HG03280 (cell line): ENCODE measurements at regions not wholly inside any gene's neighbourhood (a gene's known extent, or its start where the extent isn't known, plus 50 kb on each side); places are given as distances from the start of the nearest gene placed in this dataset.

Source experiments
- ATAC-seq: cut with Tn5 transposase; IDR thresholded peaks from one replicate; pipeline ENCODE4 v1.9.1; 2021; ENCODE audit warnings: mild to moderate bottlenecking, moderate library complexity; ENCODE audit not compliant: unreplicated experiment

DNA sequence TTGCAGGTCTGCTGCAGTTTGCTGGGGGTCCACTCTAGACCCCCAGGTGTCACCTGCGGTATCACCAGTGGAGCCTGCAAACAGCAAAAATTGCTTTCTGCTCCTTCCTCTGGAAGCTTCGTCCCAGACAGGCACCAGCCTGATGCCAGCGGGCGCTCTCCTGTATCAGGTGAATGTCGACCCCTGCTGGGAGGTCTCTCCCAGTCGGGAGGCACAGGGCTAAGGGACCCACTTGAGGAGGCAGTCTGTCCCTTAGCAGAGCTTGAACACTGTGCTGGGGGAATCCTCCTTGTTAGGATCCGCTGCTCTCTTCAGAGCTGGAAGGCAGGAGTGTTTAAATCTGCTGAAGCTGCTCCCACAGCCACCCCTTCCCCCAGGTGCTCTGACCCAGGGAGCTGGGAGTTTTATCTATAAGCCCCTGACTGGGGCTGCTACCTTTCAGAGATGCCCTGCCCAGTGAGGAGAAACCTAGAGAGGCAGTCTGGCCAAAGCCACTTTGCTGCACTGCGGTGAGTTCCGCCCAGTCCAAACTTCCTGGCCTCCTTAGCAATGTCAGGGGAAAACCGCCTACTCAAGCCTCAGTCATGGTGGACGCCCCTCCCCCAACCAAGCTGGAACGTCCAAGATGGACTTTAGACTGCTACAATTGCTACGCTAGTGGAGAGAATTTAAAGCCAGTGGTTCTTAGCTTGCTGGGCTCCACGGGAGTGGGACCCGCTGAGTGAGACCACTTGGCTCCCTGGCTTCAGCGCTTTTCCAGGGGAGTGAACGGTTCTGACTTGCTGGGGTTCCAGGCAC is 652.5 kb downstream of the KCNJ3 start:
- ATAC-seq = no peak

DNA sequence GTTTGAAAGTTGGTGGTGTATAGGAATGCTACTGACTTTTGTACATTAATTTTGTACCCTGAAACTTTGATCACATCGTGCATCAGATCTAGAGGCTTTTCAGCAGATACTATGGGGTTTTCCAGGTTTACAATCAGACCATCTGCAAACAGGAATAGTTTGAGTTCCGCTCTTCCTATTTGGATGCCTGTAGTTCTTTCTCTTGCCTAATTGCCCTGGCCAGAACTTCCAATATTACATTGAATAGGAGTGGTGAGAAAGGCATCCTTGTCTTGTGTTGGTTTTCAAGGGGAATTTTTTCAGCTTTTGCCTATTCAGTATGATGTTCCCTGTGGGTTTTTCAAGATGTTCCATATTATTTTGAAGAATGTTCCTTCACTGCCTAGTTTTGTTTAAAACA is 633.5 kb downstream of the KCNJ3 start:
- no peak for ATAC-seq

DNA sequence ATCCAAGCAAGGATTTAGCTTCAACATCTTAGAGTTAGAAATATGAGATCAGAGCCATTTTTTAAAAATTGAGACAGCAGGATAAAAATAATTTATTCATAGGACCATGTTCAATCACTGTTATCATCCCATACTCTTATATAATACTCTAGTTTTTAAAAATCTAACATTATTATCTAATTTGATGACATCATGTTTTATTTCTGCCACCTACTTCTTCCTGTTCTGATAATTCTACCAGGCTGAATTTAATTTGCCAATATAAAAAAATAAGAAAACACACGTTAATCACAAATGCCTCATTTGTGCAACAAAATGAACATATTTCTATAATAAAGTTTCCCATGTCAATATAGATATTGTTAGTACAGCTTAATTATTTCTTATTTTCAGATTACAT is 621.7 kb downstream of the KCNJ3 start:
- no peak for ATAC-seq

DNA sequence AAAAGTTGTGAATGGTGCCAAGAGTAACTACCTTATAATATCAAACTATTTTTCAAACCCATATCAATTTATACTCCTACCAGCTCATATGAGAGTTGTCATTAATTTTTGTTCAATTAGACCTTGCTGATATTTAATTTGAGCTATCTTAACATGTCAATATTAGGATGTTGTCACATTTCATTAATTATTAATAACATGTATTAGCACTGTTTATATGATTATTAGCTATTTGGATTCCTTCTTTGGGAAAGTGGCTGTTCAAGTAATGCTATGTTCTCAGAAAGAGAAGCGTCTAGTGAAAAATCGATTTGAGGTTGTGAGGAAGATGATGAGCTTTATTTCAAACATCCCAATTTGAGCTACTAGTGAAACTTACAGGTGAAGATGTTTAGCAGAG is 620.2 kb downstream of the KCNJ3 start:
- no peak for ATAC-seq

DNA sequence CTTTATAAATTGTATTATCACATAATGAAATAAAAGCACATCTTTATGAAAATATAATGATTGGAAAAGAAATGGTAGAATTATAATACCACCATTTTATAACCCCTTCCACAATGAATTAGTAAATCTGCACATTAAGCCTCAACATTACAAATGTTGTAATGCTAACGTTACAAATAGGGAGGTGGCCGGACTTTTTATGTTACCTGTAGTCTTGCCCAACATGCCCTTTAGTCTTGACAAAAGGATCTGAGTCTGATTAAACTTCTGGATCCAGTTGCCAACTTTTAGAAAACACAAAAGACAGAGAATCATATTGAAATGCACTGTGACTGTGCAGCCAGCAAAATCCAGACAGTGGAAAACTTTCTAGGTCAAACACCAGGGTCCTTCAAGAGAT is 617.3 kb downstream of the KCNJ3 start:
- no peak for ATAC-seq

DNA sequence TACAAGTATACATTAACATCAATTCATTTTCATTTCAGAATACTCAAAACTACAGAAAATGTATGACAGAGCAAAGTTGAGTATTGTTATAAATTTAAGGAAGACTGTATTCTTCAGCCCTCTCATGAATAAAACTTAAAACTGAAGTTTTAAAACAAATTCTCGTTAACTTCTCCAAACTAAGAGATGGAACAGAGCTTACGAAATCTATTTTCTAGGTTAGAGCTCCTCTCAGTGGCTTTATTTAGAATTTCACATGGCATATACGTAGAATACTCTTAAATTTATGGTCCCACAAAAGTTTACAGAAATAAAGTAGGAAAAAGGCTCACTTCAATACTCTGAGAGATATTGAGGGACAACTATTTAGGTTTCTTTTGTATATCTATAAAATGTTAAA is 612.1 kb downstream of the KCNJ3 start:
- no peak for ATAC-seq

DNA sequence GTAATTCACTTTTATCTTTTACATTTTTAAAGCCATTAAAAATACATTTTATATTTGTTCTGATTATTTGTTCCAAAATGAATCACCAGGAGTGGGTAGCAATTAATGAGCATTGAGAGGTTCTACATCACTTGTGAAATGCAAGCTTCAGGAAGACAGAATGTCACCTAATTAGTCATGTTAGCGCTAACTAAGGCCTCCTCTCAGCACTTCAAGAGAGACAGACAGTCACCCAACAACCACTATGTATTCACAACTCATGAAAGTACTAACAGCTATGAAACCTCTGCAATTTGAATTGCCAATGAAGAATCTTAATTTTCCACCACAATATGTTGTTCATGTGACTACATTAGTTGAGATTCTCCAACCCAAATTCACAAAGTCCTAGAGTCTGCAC is 611.0 kb downstream of the KCNJ3 start:
- no peak for ATAC-seq

DNA sequence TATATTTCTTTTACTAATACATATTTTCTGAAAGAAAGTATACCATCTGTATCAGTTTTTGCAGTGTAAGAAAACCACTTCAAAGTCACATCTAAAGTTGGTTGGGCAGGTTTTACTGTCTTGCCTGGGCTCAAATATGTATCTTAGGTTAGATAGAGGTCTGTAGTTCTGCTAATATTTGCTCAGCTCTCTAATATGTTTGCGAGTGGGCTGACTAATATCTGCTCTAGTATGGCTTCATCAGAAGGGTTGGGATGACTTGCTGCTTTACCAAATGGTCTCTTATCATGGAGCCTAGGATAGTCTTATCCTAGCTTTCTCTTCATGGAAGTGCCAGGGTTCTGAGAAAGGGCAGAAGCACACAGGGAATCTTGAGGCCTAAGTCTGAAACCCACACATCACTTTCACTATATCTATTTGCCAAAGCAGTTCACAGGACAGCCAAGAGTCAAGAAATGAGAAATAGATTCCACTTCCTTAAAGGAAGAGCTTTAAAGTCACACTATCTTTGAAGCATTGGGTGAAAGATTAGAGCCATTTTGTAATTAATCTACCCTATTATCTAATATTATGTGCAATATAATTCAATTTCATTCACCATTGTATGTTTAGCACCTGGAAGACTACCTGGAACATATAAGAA is 610.0 kb downstream of the KCNJ3 start:
- no peak for ATAC-seq

DNA sequence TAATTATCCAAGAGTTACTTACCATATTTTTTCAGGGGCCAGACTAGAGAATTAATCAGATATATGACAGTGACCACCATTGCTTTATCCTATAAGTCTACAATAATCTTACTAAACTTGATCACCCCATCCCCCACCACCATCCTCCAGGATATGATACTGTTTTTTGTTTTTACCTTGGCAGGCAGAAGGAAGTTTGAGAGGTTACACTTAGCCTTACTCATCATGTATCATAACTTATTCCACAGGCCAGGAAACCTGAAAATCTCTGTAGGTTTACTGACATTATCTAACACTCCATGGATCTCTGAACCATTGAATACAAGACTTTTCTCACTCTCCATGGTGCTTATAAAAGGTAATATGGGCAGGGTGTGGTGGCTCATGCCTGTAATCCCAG is 602.7 kb downstream of the KCNJ3 start:
- ATAC-seq = no peak

DNA sequence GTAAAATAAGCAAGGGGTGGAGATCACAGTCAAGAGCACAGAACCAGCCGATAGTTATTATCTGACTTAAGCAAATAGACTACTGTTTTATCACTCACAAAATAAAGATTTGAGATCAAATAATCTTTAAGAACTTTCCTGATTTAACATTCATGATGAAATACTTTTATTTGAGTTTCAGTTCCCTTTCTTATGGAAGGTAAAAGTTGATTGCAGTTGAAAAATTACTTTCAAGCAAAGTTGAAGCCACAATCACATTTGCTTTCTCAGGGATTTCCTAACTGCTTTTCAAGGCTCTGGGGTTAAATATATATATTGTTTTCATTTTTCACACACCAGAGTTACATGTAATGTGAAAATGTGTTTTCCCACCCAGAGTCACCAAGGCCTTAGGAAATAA is 599.5 kb downstream of the KCNJ3 start:
- no peak for ATAC-seq

DNA sequence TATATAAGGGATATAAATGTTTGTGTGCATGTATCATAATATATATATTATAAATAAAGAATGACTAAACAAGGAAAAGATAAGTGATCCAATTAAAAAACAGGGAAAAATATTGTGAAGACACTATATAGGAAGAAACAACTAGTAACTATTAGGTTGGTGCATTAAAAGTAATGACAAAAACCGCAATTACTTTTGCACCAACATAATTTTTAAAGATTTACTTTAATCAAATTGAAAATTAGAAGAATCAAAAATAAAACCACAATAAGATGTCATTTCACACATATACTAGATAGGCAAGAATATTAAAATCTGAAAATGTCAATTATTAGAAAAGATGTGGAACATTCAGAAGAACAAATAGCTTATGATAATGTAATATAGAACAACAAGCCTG is 595.9 kb downstream of the KCNJ3 start:
- no peak for ATAC-seq

DNA sequence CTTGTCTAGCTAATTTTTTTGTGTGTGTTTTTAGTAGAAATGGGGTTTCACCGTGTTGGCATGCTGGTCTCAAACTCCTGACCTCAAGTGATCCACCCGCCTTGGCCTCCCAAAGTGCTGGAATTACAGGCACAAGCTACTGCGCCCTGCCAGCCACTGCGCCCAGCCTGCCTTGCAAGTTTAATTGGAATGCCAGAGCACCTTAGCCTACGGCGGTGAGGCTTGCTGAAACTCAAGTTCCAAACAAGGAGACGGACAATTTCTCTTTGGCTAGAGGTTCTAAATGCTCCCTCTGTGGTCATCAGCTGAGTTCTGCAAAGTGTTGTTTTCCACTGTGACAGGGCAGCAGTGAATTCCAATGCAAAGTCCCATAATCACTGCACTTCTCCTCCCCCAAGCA is 583.4 kb downstream of the KCNJ3 start:
- ATAC-seq = no peak

DNA sequence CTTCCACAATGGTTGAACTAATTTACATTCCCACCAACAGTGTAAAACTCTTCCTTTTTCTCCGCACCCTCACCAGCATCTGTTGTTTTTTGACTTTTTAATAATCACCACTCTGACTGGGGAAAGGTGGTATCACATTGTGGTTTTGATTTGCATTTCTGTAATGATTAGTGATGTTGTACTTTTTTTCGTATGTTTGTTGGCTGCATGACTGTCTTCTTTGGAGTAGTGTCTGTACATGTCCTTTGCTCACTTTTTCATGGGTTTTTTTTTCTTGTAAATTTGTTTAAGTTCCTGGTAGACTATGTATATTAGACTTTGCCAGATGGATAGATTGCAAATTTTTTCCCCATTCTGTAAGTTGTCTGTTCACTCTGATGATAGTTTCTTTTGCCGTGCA is 574.8 kb downstream of the KCNJ3 start:
- no peak for ATAC-seq

DNA sequence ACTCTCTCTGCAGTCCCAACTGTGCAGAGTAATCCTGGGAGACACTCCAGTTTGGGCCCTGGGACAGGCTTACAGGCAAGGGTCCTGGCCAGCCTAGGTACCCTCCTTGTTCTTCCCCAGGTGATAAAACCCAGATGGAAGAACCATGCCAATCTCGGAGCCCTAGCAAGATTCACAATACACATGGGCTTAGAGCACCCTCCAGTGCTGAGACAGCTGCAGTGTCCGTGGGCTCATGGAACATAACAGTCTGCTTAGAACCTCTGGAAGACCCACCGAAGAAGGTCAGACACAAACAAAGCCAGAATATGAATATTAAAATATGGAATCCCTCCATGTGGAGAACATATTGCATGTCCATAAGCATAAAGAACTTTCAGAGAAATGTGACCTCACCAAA is 568.1 kb downstream of the KCNJ3 start:
- peak; percentile 61 for ATAC-seq

DNA sequence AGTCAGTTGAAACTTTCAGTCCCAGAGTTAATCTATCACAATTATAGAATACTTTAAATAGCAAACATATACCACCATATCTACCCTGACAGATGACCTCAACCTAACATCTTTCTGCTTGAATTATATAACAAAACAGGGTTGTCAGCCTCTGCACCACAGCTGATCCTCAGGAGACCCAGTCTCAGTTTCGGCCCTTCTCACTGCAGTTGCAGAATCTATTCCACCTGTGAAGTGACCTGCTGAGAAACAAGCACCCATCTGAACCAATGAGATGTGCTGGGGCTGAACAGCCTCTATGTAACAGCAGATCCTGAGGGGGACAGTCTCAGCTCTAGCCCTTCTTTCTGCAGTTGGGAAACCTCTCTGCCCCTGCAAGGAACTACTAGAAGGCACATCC is 567.6 kb downstream of the KCNJ3 start:
- ATAC-seq = peak; percentile 26

DNA sequence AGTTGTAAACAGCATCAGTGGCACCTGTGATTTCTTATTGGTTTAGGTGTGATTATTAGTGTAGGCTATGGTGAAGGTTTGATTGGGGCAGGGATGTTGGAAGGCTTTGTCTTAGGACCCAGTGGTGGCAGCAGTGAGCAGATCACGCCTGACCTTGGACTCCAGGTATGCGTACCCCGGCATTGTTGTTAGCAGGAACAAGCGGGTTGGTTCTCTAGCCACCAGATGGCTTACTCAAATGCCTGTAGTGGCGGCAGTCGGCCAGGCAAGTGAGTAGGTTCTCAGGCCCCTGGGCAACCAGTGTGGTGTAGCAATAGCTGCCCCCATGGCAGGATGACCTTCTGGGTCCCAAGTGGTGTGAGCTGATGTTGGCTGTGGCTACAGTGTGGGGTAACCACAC is 558.3 kb downstream of the KCNJ3 start:
- ATAC-seq = no peak

DNA sequence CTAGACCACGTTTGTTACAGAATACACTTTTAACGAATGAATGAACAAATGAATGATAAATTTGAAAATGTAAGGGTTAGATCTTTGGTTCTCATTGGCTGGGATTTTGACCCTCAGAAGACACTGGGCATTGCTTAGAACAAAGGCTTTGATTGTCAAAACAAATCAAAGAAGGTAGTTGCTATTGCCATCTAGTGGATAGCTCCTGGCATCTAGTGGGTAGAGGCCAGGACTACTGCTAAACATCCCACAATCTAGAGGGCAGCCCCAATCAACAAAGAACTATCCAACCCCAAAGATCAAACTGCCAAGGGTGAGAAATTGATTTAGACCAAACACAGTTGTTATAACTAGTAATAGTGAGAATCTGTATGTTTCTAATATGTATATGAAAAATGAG is 552.3 kb downstream of the KCNJ3 start:
- no peak for ATAC-seq

DNA sequence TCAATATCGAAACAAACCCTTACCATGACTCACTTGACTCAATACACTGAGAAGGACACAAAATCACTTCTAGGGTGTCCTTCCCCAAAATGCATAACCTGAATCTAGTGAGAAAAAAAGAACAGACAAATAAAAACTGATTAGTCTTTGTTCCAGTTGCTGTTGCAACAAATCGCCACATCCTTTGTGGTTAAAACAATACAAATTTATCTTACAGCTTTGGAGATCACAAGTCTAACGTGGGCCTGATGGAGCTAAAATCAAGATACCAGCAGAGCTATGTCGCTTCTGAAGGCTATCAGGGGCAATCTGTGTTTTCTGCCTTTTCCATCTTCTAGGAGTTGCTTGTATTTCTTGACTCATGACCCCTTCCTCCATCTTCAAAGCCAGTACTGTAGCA is 541.7 kb downstream of the KCNJ3 start:
- no peak for ATAC-seq

DNA sequence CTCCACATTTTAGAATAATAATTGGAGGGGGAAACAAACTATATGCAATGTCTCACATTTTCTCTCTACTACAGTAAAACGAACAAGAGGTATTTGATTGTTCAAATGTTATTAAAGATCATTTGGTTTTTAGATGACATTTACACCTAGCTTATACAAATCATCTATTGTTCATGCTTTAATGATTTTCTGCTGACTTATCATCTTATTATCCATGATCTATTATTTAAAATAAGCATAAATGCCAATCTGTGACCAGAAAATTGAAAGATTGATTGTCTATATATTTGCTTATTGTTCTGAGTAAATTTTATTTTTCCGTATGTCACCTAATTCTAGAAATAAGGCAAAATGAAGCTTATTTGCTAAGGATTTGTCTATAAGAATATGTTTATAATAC is 537.2 kb downstream of the KCNJ3 start:
- no peak for ATAC-seq

DNA sequence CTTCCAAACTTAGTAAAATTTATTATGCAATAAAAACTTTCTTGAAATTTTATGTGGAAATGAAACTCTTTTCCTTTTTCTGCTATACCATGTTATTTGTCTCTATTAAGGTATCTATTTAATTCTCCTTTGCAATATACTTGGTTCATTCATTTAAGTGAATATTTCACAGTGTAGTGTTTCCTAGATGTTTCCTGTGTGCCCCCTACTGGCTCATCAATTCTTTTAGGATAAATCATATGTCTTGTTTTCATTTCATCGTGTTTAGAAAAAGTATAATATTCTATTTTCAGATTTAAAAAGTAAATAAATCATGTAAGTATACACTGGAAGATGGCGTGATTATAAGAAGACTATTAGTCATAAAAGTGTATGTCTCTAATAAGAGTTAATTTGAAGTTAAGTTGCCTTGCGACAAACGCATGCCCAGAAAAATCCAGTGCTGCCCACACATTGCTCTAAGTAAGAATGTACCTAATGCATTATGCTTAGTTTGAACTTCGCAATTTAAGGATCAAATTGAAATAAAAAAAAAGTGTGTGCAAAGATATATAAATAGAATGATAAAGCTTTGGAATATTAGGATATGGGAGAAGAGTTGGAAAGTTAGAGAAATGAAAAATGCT is 525.4 kb downstream of the KCNJ3 start:
- ATAC-seq = peak; percentile 69

DNA sequence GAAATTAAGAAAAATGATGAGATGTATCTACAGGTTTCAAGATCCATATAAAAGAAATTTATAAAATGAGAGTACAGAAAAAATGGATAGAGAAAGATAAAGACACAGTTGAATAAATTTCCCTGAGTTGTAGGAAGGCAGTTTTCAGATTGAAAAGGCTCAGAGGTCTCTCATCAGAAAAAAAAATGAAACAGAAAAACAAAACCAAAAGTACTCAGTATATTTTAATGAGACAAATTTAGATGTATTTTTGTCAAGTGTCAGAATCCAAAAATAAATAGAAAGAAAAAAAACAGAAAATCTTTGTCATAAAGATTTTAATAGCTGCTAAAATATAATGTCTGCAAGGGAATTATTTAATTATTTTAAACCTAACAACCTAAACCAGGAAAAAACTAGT is 520.5 kb downstream of the KCNJ3 start:
- ATAC-seq = peak; percentile 47

DNA sequence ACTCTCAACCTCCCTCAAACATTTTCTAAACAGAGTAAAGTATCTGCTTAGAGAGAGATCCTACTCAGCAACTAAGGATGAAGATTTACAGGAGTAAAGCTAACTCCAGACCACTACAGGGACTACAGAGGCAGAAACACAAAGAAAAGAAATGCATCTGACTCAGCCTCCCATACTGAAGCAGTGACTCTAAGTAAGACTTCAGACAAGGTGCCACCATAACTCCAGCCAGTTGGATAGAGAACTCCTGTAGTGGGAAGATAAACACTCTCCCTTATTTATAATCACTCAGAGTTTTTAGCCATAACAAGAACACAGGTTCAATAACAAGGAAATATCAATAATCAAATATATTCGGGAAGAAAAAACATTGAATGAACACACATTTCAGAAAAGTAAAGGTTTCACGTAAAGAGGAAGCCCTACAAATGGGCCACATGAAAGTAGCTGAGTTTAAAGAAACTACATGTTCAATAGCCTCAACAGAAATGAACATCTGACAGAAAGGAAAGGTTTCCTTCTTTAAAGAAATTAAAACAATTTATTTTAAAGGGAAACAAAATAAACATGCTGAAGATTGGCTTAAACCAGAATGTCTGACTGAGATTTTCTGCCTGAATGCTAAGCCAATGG is 519.9 kb downstream of the KCNJ3 start:
- peak; percentile 33 for ATAC-seq
